CD4-positive, CD25-positive, alpha-beta regulatory T cell (primary cell): ENCODE measurements at regions not wholly inside any gene's neighbourhood (a gene's known extent, or its start where the extent isn't known, plus 50 kb on each side); places are given as distances from the start of the nearest gene placed in this dataset.

Experiments
- ATAC-seq, 2 donors: fragments of 150-1000 bp; cut with Tn5 transposase; one replicate each; pipeline ENCODE4 v1.10.0; 2021; ENCODE audit warnings: low read depth in 2 of 2, moderate number of reproducible peaks in 2 of 2, moderate library complexity in 1 of 2
- DNase-seq, 3 donors: peaks; one replicate each; pipeline versions ENCODE4 v3.0.0 to v3.0.0-alpha.2; 2012 to 2022; ENCODE audit warnings: mixed read lengths in 1 of 3
- H3K27ac ChIP-seq: one replicate; pipeline ENCODE4 v1.7.0; 2013; ENCODE audit warnings: mild to moderate bottlenecking, low read length; ENCODE audit not compliant: insufficient read depth, poor library complexity, severe bottlenecking
- H3K27me3 ChIP-seq: one replicate; pipeline ENCODE4 v1.7.0; 2013; ENCODE audit warnings: low read length; ENCODE audit not compliant: control insufficient read depth, insufficient read depth
- H3K36me3 ChIP-seq: one replicate; pipeline ENCODE4 v1.7.0; 2013; ENCODE audit warnings: mild to moderate bottlenecking, low read length, moderate library complexity; ENCODE audit not compliant: control insufficient read depth, insufficient read depth
- H3K4me1 ChIP-seq: 2 replicates; pipeline ENCODE4 v1.7.0; 2013; ENCODE audit warnings: mild to moderate bottlenecking, low read length; ENCODE audit not compliant: insufficient read depth, control insufficient read depth, poor library complexity, severe bottlenecking
- H3K4me3 ChIP-seq: one replicate; pipeline ENCODE4 v1.7.0; 2013; ENCODE audit warnings: low read depth, mild to moderate bottlenecking, low read length, moderate library complexity
- H3K9me3 ChIP-seq, 2 experiments: 1 replicate in 1 of 2; 2 replicates in 1 of 2; pipeline ENCODE4 v1.7.0; 2013; ENCODE audit warnings: low read length in 2 of 2, mild to moderate bottlenecking in 1 of 2, moderate library complexity in 1 of 2; ENCODE audit not compliant: control insufficient read depth in 2 of 2
- H3K27ac Mint-ChIP-seq, 3 donors: one replicate each; pipeline ENCODE4 v1.8.0; 2020 to 2022; ENCODE audit warnings: mild to moderate bottlenecking in 3 of 3, mixed read lengths in 3 of 3, moderate library complexity in 2 of 3
- H3K27me3 Mint-ChIP-seq: one replicate; pipeline ENCODE4 v1.8.0; 2022; ENCODE audit warnings: mild to moderate bottlenecking, mixed read lengths
- H3K36me3 Mint-ChIP-seq: one replicate; pipeline ENCODE4 v1.8.0; 2020; ENCODE audit warnings: mixed read lengths
- H3K4me1 Mint-ChIP-seq, 4 donors: one replicate each; pipeline ENCODE4 v1.8.0; 2020 to 2022; ENCODE audit warnings: mixed read lengths in 4 of 4, mild to moderate bottlenecking in 1 of 4
- H3K4me3 Mint-ChIP-seq, 4 donors: one replicate each; pipeline ENCODE4 v1.8.0; 2020 to 2022; ENCODE audit warnings: mild to moderate bottlenecking in 4 of 4, mixed read lengths in 4 of 4, moderate library complexity in 3 of 4
- H3K9me3 Mint-ChIP-seq, 7 donors: one replicate each; pipeline ENCODE4 v1.8.0; 2020 to 2022; ENCODE audit warnings: mixed read lengths in 7 of 7, mild to moderate bottlenecking in 3 of 7, moderate library complexity in 2 of 7

DNA sequence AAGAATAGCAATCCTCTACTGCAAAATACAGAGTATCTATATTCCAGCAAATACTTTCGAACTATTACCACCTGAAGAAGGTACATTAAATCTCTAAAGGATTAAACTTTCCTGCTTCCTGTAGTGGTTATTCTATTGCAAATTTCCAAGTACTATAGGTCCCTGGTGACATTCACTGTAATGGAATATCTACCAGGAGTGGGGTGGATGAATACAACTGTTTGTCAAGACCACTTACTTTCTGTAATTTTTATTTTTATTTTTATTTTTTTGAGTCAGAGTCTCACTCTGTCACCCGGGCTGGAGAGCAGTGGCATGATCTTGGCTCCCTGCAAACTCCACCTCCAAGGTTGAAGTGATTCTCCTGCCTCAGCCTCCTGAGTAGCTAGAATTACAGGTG is 389.5 kb downstream of the TMEM114 start:
- H3K27ac Mint-ChIP-seq: no peak overlapping the region
- peaks cover 0 to 14% (median 5%) of the 10 kb centered on the region in 7 donors for H3K9me3 Mint-ChIP-seq
- Histone ChIP-seq H3K27me3 (no peaks in the 10 kb centered on the region), H3K9me3 (no peaks in the 10 kb centered on the region), H3K36me3 (no peaks in the 10 kb centered on the region), H3K4me3 (no peak overlapping the region), H3K27ac (no peak overlapping the region), H3K4me1 (no peaks in the 10 kb centered on the region)
- H3K36me3 Mint-ChIP-seq: no peaks in the 10 kb centered on the region
- DNase-seq (no peak), ATAC-seq (no peak)
- no peak overlapping the region for H3K4me3 Mint-ChIP-seq
- H3K27me3 Mint-ChIP-seq: no peaks in the 10 kb centered on the region
- H3K4me1 Mint-ChIP-seq: no peaks in the 10 kb centered on the region

DNA sequence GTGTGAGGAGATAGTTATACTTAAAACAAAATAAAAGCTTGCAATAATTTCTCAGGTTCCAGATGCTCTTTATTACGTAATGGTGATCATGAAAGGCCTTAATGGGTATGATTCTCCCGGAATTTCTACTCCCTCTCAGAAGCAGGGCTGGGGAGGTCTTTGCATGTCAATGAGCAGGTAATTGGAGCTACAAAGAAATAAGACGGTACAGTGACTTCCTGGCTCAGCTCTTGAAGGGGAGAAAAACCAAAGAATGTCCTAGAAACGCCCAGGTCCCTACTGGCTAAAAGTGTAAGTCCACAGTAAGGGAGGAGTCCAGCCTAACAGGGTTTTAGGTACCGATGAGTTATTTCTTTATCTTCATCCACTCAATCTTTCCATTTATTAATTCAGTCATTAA is 390.9 kb downstream of the TMEM114 start:
- H3K9me3 Mint-ChIP-seq: peaks cover 0 to 14% (median 6%) of the 10 kb centered on the region in 7 donors

GRCh38 chr16:8194794-8195193 is 395.5 kb downstream of the TMEM114 start:
- Histone ChIP-seq H3K36me3 (no peaks in the 10 kb centered on the region), H3K4me3 (no peak overlapping the region), H3K9me3 (no peaks in the 10 kb centered on the region), H3K27me3 (no peaks in the 10 kb centered on the region), H3K27ac (no peak overlapping the region), H3K4me1 (no peaks in the 10 kb centered on the region)
- H3K36me3 Mint-ChIP-seq: no peaks in the 10 kb centered on the region
- DNase-seq (no peak), ATAC-seq (no peak)
- peaks cover 0 to 8% (median 6%) of the 10 kb centered on the region in 7 donors for H3K9me3 Mint-ChIP-seq
- H3K4me1 Mint-ChIP-seq: no peaks in the 10 kb centered on the region
- no peak overlapping the region for H3K4me3 Mint-ChIP-seq
- no peaks in the 10 kb centered on the region for H3K27me3 Mint-ChIP-seq
- no peak overlapping the region for H3K27ac Mint-ChIP-seq

More for the DNA sequence above, 390.9 kb downstream of the TMEM114 start:
- no peaks in the 10 kb centered on the region for H3K36me3 Mint-ChIP-seq
- no peaks in the 10 kb centered on the region for H3K4me1 Mint-ChIP-seq
- no peaks in the 10 kb centered on the region for H3K27me3 Mint-ChIP-seq
- Histone ChIP-seq H3K36me3 (no peaks in the 10 kb centered on the region), H3K4me1 (no peaks in the 10 kb centered on the region), H3K27ac (no peak overlapping the region), H3K4me3 (no peak overlapping the region), H3K9me3 (no peaks in the 10 kb centered on the region), H3K27me3 (no peaks in the 10 kb centered on the region)
- H3K4me3 Mint-ChIP-seq: no peak overlapping the region
- ATAC-seq: no peak
- no peak overlapping the region for H3K27ac Mint-ChIP-seq
- no peak for DNase-seq

- no peak overlapping the region for H3K27ac ChIP-seq
- DNase-seq (no peak), ATAC-seq (no peak)
- no peaks in the 10 kb centered on the region for H3K27me3 ChIP-seq
- H3K36me3 ChIP-seq: no peaks in the 10 kb centered on the region
- Mint-ChIP-seq H3K27ac (no peak overlapping the region), H3K4me3 (no peak overlapping the region), H3K9me3 (peaks cover 0 to 18% (median 8%) of the 10 kb centered on the region in 7 donors), H3K36me3 (no peaks in the 10 kb centered on the region), H3K4me1 (no peaks in the 10 kb centered on the region), H3K27me3 (no peaks in the 10 kb centered on the region)
- no peak overlapping the region for H3K4me3 ChIP-seq
- H3K9me3 ChIP-seq: no peaks in the 10 kb centered on the region
- H3K4me1 ChIP-seq: no peaks in the 10 kb centered on the region
These were observed 401.5 kb downstream of the TMEM114 start for GRCh38 chr16:8188841-8189240.

DNA sequence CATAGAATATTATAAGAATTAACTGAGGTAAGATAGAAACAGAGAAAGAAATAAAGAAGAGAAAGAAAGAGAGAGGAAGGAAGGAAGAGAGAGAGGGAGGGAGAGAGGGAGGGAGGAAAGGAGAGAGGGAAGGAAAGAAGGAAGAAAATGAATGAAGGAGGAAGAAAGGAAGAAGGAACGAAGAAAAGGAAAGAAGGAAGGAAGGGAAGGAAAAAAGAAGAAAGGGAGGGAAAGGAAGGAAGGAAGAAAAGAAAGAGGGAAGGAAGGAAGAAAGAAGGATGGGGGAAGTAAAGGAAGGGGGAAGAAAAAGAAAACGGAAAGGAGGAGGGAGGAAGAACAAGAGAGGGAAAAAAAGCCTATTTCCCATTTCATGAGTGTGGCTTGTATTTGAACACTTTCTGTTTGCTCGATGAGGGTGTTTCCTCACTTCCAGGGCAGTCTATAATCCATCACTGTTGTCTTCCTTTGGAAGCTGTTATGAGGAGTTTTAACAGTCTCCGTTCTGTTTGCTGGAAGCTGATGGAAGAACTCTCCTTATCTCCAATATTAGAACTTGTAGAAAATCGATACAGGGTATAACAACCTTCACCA is 402.4 kb downstream of the TMEM114 start:
- Mint-ChIP-seq H3K36me3 (no peaks in the 10 kb centered on the region), H3K4me1 (no peaks in the 10 kb centered on the region), H3K4me3 (no peak overlapping the region), H3K27ac (no peak overlapping the region), H3K9me3 (peaks cover 0 to 18% (median 8%) of the 10 kb centered on the region in 7 donors), H3K27me3 (no peaks in the 10 kb centered on the region)
- DNase-seq: no peak
- Histone ChIP-seq H3K4me3 (no peak overlapping the region), H3K36me3 (no peaks in the 10 kb centered on the region), H3K27me3 (no peaks in the 10 kb centered on the region), H3K27ac (no peak overlapping the region), H3K4me1 (no peaks in the 10 kb centered on the region), H3K9me3 (no peaks in the 10 kb centered on the region)
- ATAC-seq: no peak

- no peak overlapping the region for H3K4me3 ChIP-seq
- Mint-ChIP-seq H3K27me3 (no peaks in the 10 kb centered on the region), H3K36me3 (no peaks in the 10 kb centered on the region), H3K27ac (no peak overlapping the region), H3K4me1 (no peaks in the 10 kb centered on the region), H3K4me3 (no peak overlapping the region), H3K9me3 (peaks cover 0 to 17% (median 5%) of the 10 kb centered on the region in 7 donors)
- H3K9me3 ChIP-seq: no peaks in the 10 kb centered on the region
- no peaks in the 10 kb centered on the region for H3K36me3 ChIP-seq
- no peaks in the 10 kb centered on the region for H3K4me1 ChIP-seq
- H3K27ac ChIP-seq: no peak overlapping the region
- H3K27me3 ChIP-seq: no peaks in the 10 kb centered on the region
- no peak for DNase-seq
- no peak for ATAC-seq
These were observed 405.5 kb downstream of the TMEM114 start for GRCh38 chr16:8184854-8185253.

DNA sequence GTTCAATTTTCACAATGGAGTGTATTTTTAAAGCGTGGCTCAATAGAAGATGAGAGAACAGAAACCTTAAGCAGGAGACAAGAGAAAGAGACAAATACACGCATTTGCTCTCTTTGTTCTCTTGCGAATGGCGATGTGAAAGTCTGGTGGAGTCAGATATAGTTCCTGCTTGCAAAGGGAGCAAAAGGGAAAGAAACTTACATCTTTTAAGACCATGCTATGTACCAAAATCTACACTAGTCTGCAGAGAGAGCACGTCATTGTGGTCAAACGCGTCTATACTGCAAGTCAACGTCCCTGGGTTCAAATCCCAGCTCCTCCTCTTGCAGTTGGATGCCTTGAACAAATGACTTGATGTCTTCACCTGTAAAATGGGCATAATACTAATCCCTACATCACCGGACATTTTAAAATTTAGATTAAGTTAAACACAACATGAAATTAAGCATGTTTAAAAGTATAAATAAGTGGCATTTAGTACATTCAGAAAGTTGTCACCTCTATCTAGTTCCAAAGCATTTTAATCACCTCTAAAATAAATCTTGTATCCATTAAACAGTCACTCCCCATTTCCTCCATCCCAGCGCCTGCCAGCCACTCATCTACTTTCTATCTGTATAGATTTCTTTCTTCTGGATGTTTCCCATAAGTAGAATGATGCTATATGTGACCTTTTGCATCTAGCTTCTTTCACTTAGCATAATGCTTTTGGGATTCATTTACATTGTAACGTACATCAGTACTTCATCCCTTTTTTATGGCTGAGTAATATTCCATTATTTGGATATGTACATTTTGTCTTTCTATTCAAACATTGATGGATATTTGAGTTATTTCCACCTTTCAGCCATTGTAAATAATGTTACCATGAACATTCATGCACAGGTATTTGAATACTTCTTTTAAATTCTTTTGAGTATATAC is 406.9 kb downstream of the TMEM114 start:
- Mint-ChIP-seq H3K4me1 (no peaks in the 10 kb centered on the region), H3K36me3 (no peaks in the 10 kb centered on the region), H3K27me3 (no peaks in the 10 kb centered on the region), H3K27ac (no peak overlapping the region), H3K9me3 (peaks cover 0 to 11% (median 6%) of the 10 kb centered on the region in 7 donors), H3K4me3 (no peak overlapping the region)
- no peak overlapping the region for H3K27ac ChIP-seq
- no peak overlapping the region for H3K4me3 ChIP-seq
- no peaks in the 10 kb centered on the region for H3K9me3 ChIP-seq
- no peaks in the 10 kb centered on the region for H3K36me3 ChIP-seq
- DNase-seq: no peak
- no peaks in the 10 kb centered on the region for H3K4me1 ChIP-seq
- no peaks in the 10 kb centered on the region for H3K27me3 ChIP-seq
- no peak for ATAC-seq

DNA sequence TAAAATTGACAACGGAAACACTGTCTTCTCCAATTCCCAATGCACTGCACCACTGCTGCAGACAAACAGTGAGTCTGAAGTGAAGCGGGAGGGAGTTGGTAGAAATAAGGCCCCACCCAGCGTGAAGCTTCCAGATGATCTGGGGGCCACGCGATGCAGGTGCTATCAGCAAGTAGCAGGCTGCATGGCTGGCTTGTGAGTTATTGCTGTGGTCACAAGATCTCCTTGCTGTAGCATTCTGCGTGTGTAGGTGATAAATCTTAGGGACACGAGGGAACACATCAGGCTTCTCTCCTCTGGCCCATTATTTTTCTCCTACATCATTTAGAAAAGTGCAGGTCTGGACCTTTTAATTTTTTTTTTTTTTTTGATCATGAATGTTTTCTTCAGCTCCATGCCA is 407.6 kb downstream of the TMEM114 start:
- Histone ChIP-seq H3K27me3 (no peaks in the 10 kb centered on the region), H3K4me1 (no peaks in the 10 kb centered on the region), H3K4me3 (no peak overlapping the region), H3K36me3 (no peaks in the 10 kb centered on the region), H3K27ac (no peak overlapping the region), H3K9me3 (no peaks in the 10 kb centered on the region)
- Mint-ChIP-seq H3K27ac (no peak overlapping the region), H3K4me1 (no peaks in the 10 kb centered on the region), H3K27me3 (no peaks in the 10 kb centered on the region), H3K36me3 (no peaks in the 10 kb centered on the region), H3K4me3 (no peak overlapping the region), H3K9me3 (peaks cover 0 to 11% (median 6%) of the 10 kb centered on the region in 7 donors)
- DNase-seq: no peak
- ATAC-seq: no peak
